PC-3 (cell line): ENCODE measurements at regions not wholly inside any gene's neighbourhood (a gene's known extent, or its start where the extent isn't known, plus 50 kb on each side); places are given as distances from the start of the nearest gene placed in this dataset.

ENCODE experiments used
- ATAC-seq: fragments of 200-7000 bp; cut with Tn5 transposase; 2 replicates; pipeline ENCODE4 v1.9.1; 2020; ENCODE audit warnings: mild to moderate bottlenecking, moderate library complexity
- BruUV-seq: library from RNA; stranded (reverse); fragments of 400-500 nt; replicated peaks from 2 replicates; lab custom pipeline; 2021; lab: Mats Ljungman, UMichigan
- CTCF ChIA-PET: fragments of 300-600 bp; sonication (Branson Sonifier 250); formaldehyde crosslinking; loops from one replicate; lab custom pipeline; 2022; ENCODE audit warnings: antibody characterized with exemption; lab: Charles Lee
- POLR2A ChIA-PET: fragments of 300-600 bp; sonication (Branson Sonifier 250); formaldehyde crosslinking; loops from one replicate; lab custom pipeline; 2022; ENCODE audit warnings: antibody characterized with exemption; ENCODE audit not compliant: unreplicated experiment; lab: Charles Lee
- DNase-seq: peaks from one replicate; pipeline ENCODE4 v3.0.0-alpha.2; 2015
- H2AFZ ChIP-seq: fragments of 300-600 bp; sonication (generic); 2 replicates; pipeline ENCODE4 v1.6.0; 2016; ENCODE audit warnings: antibody characterized with exemption, low read length
- H3F3A ChIP-seq: fragments of 300-600 bp; sonication (generic); one replicate; pipeline ENCODE4 v1.6.0; 2017; ENCODE audit warnings: antibody characterized with exemption, low read length, control low read depth, mild to moderate bottlenecking; ENCODE audit not compliant: unreplicated experiment
- H3K27ac ChIP-seq: fragments of 300-600 bp; sonication (generic); 2 replicates; pipeline ENCODE4 v1.5.1; 2016; ENCODE audit warnings: mild to moderate bottlenecking, low read length
- H3K27me3 ChIP-seq: fragments of 300-600 bp; sonication (generic); 2 replicates; pipeline ENCODE4 v1.6.1; 2016; ENCODE audit warnings: low read length, mixed read lengths
- H3K36me3 ChIP-seq: fragments of 300-600 bp; sonication (generic); 2 replicates; pipeline ENCODE4 v1.6.1; 2016; ENCODE audit warnings: low read depth, mixed run types, low read length, mixed read lengths
- H3K4me1 ChIP-seq: fragments of 300-600 bp; sonication (generic); 2 replicates; pipeline ENCODE4 v1.5.1; 2016; ENCODE audit warnings: low read length; ENCODE audit not compliant: insufficient read depth
- H3K4me2 ChIP-seq: fragments of 300-600 bp; sonication (generic); 2 replicates; pipeline ENCODE4 v1.6.0; 2016; ENCODE audit warnings: low read length
- H3K4me3 ChIP-seq: fragments of 300-600 bp; sonication (generic); 2 replicates; pipeline ENCODE4 v1.5.1; 2016; ENCODE audit warnings: mild to moderate bottlenecking, low read length, mixed read lengths
- H3K79me2 ChIP-seq: fragments of 300-600 bp; sonication (generic); 2 replicates; pipeline ENCODE4 v1.6.1; 2017; ENCODE audit warnings: low read length, mixed read lengths
- H3K9ac ChIP-seq: fragments of 300-600 bp; sonication (generic); 2 replicates; pipeline ENCODE4 v1.6.0; 2016; ENCODE audit warnings: mild to moderate bottlenecking, low read length
- H3K9me2 ChIP-seq: fragments of 300-600 bp; sonication (generic); replicated peaks from 2 replicates; pipeline ENCODE4 v1.6.1; 2016; ENCODE audit warnings: mixed run types, low read length, mixed read lengths
- H3K9me3 ChIP-seq: fragments of 300-600 bp; sonication (generic); 2 replicates; pipeline ENCODE4 v1.6.1; 2016; ENCODE audit warnings: low read length, mixed read lengths
- H4K20me1 ChIP-seq: fragments of 300-600 bp; sonication (generic); 2 replicates; pipeline ENCODE4 v1.6.1; 2016; ENCODE audit warnings: low read length, mixed read lengths
- CTCF ChIP-seq: fragments of 300-600 bp; sonication (generic); conservative IDR thresholded peaks from 2 replicates; pipeline ENCODE4 v1.5.1; 2017; ENCODE audit warnings: antibody characterized with exemption, low read depth, mild to moderate bottlenecking, low read length
- EZH2 ChIP-seq: fragments of 300-600 bp; sonication (generic); IDR thresholded peaks from one replicate; pipeline ENCODE4 v1.6.1; 2017; ENCODE audit warnings: antibody characterized with exemption, mild to moderate bottlenecking, low read length; ENCODE audit not compliant: unreplicated experiment
- EZH2phosphoT487 ChIP-seq: fragments of 300-600 bp; sonication (generic); IDR thresholded peaks from 2 replicates; pipeline ENCODE4 v1.6.1; 2018; ENCODE audit warnings: mild to moderate bottlenecking, antibody characterized with exemption, low read length, borderline replicate concordance
- intact Hi-C: fragments of 100-400 bp; cut with micrococcal nuclease; formaldehyde crosslinking; loops from 2 replicates; pipeline ENCODE4 v1.9.0; 2023

GRCh38 chr14:56431013-56431412 lies 148.6 kb upstream of the TMEM260 start:
- H3K27ac ChIP-seq, result no peak overlapping the region
- TF ChIP-seq CTCF (no peak), EZH2phosphoT487 (0 out of 2 replicates have a peak, but pooled peaks have one; percentile 48), EZH2 (peak; percentile 59)
- no peaks in the 10 kb centered on the region for H3K9me2 ChIP-seq
- ChIA-PET CTCF (no interaction called here), POLR2A (no interaction called here)
- peaks cover 73% of the 10 kb centered on the region for H3K27me3 ChIP-seq
- H3K9me3 ChIP-seq, result peaks cover 3% of the 10 kb centered on the region; the same call in 1 of the 2 replicates
- intact Hi-C loops, result no loop called here
- no peaks in the 10 kb centered on the region for H3K4me1 ChIP-seq
- no peaks in the 10 kb centered on the region for H3K79me2 ChIP-seq
- H3K9ac ChIP-seq, result no peak overlapping the region
- ATAC-seq (no peak), DNase-seq (no peak)
- no peak overlapping the region for H3K4me3 ChIP-seq
- no TSS peak for BruUV-seq
- no peaks in the 10 kb centered on the region for H4K20me1 ChIP-seq
- H2AFZ ChIP-seq, result no peak overlapping the region
- H3F3A ChIP-seq, result no peaks in the 10 kb centered on the region
- H3K4me2 ChIP-seq, result no peak overlapping the region
- no peaks in the 10 kb centered on the region for H3K36me3 ChIP-seq

- no peak for ATAC-seq
- H3K79me2 ChIP-seq, result no peaks in the 10 kb centered on the region
- intact Hi-C loops, result no loop called here
These were observed 129.9 kb upstream of the TMEM260 start for GRCh38 chr14:56449670-56450213.

More at GRCh38 chr14:56449670-56450213, 129.9 kb upstream of the TMEM260 start:
- ChIA-PET CTCF (no interaction called here), POLR2A (no interaction called here)
- H3K36me3 ChIP-seq, result no peaks in the 10 kb centered on the region
- H3K4me3 ChIP-seq, result no peak overlapping the region
- no peaks in the 10 kb centered on the region for H3F3A ChIP-seq
- H3K4me1 ChIP-seq, result no peaks in the 10 kb centered on the region
- no peaks in the 10 kb centered on the region for H4K20me1 ChIP-seq
- H3K4me2 ChIP-seq, result no peak overlapping the region
- DNase-seq, result no peak
- H3K27me3 ChIP-seq, result peaks cover 52% of the 10 kb centered on the region
- no peak overlapping the region for H3K9ac ChIP-seq
- no peak overlapping the region for H2AFZ ChIP-seq
- no peak overlapping the region for H3K27ac ChIP-seq
- no peaks in the 10 kb centered on the region for H3K9me2 ChIP-seq
- no TSS peak for BruUV-seq
- H3K9me3 ChIP-seq, result no peaks in the 10 kb centered on the region
- TF ChIP-seq EZH2phosphoT487 (no peak), EZH2 (no peak), CTCF (no peak)
